B cell (primary cell): ENCODE measurements at regions not wholly inside any gene's neighbourhood (a gene's known extent, or its start where the extent isn't known, plus 50 kb on each side); places are given as distances from the start of the nearest gene placed in this dataset.

Experiments
- ATAC-seq: fragments of 200-7000 bp; cut with Tn5 transposase; one replicate; pipeline ENCODE4 v1.10.0; 2021; ENCODE audit warnings: low read depth, mild to moderate bottlenecking, moderate number of reproducible peaks, moderate library complexity
- CTCF ChIA-PET: fragments of 350-600 bp; sonication (Branson Sonifier 250); formaldehyde crosslinking; loops from one replicate; lab custom pipeline; 2021; ENCODE audit warnings: antibody characterized with exemption, inconsistent platforms; lab: Charles Lee
- POLR2A ChIA-PET: fragments of 350-600 bp; sonication (Branson Sonifier 250); formaldehyde crosslinking; loops from one replicate; lab custom pipeline; 2021; ENCODE audit warnings: antibody characterized with exemption; lab: Charles Lee
- DNase-seq: peaks from one replicate; pipeline ENCODE4 v3.0.0; 2013
- H2AFZ ChIP-seq: 2 replicates; pipeline ENCODE4 v1.6.1; 2012; ENCODE audit warnings: mild to moderate bottlenecking, low read depth, low read length; ENCODE audit not compliant: insufficient read depth, poor library complexity, severe bottlenecking
- H3K27ac ChIP-seq, 2 donors: 1 replicate in 1 of 2; 2 replicates in 1 of 2; pipeline ENCODE4 v1.5.1; 2012 to 2013; ENCODE audit warnings: low read length in 2 of 2, mild to moderate bottlenecking in 2 of 2, moderate library complexity in 1 of 2
- H3K27me3 ChIP-seq, 4 experiments: fragments of 200-600 bp in 1 of 4; sonication (generic) in 1 of 4; replicated peaks in 1 of 4; 1 replicate in 2 of 4; 2 replicates in 2 of 4; pipeline versions ENCODE4 v1.6.1 to v1.7.0; 2013 to 2016; ENCODE audit warnings: low read length in 3 of 4, mild to moderate bottlenecking in 2 of 4, mixed read lengths in 1 of 4, moderate library complexity in 1 of 4; ENCODE audit not compliant: insufficient read depth in 4 of 4, control insufficient read depth in 3 of 4; ENCODE audit errors: control extremely low read depth in 1 of 4
- H3K36me3 ChIP-seq, 2 experiments: replicated peaks in 1 of 2; 1 replicate in 1 of 2; 2 replicates in 1 of 2; pipeline versions ENCODE4 v1.6.1 to v1.7.1; 2013; ENCODE audit warnings: low read length in 1 of 2; ENCODE audit not compliant: insufficient read depth in 2 of 2, control insufficient read depth in 1 of 2; ENCODE audit errors: control extremely low read depth in 1 of 2, extremely low read depth in 1 of 2
- H3K4me1 ChIP-seq, 2 donors: fragments of 200-600 bp in 1 of 2; sonication (generic) in 1 of 2; 1 replicate in 1 of 2; 2 replicates in 1 of 2; pipeline versions ENCODE4 v1.5.1 to v1.6.1; 2013 to 2017; ENCODE audit warnings: low read length in 2 of 2; ENCODE audit not compliant: control insufficient read depth in 2 of 2, insufficient read depth in 2 of 2
- H3K4me2 ChIP-seq: replicated peaks from 2 replicates; pipeline ENCODE3; 2012; ENCODE audit warnings: mild to moderate bottlenecking, low read depth, low read length; ENCODE audit not compliant: poor library complexity, severe bottlenecking
- H3K4me3 ChIP-seq, 5 experiments: fragments of 200-600 bp in 1 of 5; sonication (generic) in 1 of 5; 1 replicate in 3 of 5; 2 replicates in 2 of 5; pipeline versions ENCODE4 v1.5.1 to v1.7.0; 2011 to 2016; ENCODE audit warnings: low read length in 4 of 5, mild to moderate bottlenecking in 4 of 5, low read depth in 2 of 5, control low read depth in 1 of 5, moderate library complexity in 1 of 5; ENCODE audit not compliant: insufficient read depth in 1 of 5; ENCODE audit errors: control extremely low read depth in 1 of 5, extremely low read depth in 1 of 5
- H3K79me2 ChIP-seq: fragments of 200-600 bp; sonication (generic); one replicate; pipeline ENCODE4 v1.6.0; 2016; ENCODE audit warnings: low read length; ENCODE audit not compliant: control insufficient read depth, insufficient read depth
- H3K9ac ChIP-seq: fragments of 200-600 bp; sonication (generic); 2 replicates; pipeline ENCODE4 v1.6.1; 2017; ENCODE audit warnings: mild to moderate bottlenecking, low read length, moderate library complexity
- H3K9me3 ChIP-seq, 3 donors: one replicate each; pipeline versions ENCODE4 v1.6.1 to v1.7.1; 2013; ENCODE audit warnings: low read length in 2 of 3; ENCODE audit not compliant: control insufficient read depth in 2 of 3, insufficient read depth in 1 of 3; ENCODE audit errors: control extremely low read depth in 1 of 3
- H4K20me1 ChIP-seq: 2 replicates; pipeline ENCODE4 v1.6.0; 2012; ENCODE audit warnings: mild to moderate bottlenecking, low read length; ENCODE audit not compliant: insufficient read depth, control insufficient read depth, poor library complexity, severe bottlenecking
- H3K27ac Mint-ChIP-seq: one replicate; pipeline ENCODE4 v1.8.0; 2021; ENCODE audit warnings: mixed read lengths
- H3K27me3 Mint-ChIP-seq: one replicate; pipeline ENCODE4 v1.8.0; 2021; ENCODE audit warnings: mixed read lengths
- H3K4me1 Mint-ChIP-seq: one replicate; pipeline ENCODE4 v1.8.0; 2021; ENCODE audit warnings: mixed read lengths
- H3K4me3 Mint-ChIP-seq: one replicate; pipeline ENCODE4 v1.8.0; 2021; ENCODE audit warnings: mixed read lengths
- H3K9me3 Mint-ChIP-seq: one replicate; pipeline ENCODE4 v1.8.0; 2022; ENCODE audit warnings: mixed read lengths; ENCODE audit not compliant: insufficient read depth
- CTCF ChIP-seq: fragments of 200-600 bp; IDR thresholded peaks from one replicate; pipeline ENCODE4 v1.8.0; 2022; ENCODE audit warnings: antibody characterized with exemption, mild to moderate bottlenecking
- EZH2 ChIP-seq: IDR thresholded peaks from 2 replicates; pipeline ENCODE4 v1.6.1; 2012; ENCODE audit warnings: borderline replicate concordance, low read depth, mild to moderate bottlenecking, moderate library complexity, low read length; ENCODE audit not compliant: insufficient read depth, poor library complexity, severe bottlenecking
- WGBS: methylation state at CpG from one replicate; pipeline ENCODE4 v1.1.5; 2013; ENCODE audit warnings: missing lambda C conversion rate; ENCODE audit not compliant: insufficient coverage; 5-methylcytosine and 5-hydroxymethylcytosine counted together
- intact Hi-C: fragments of 100-400 bp; cut with micrococcal nuclease; formaldehyde crosslinking; loops from one replicate; pipeline ENCODE4 v1.10.0; 2022

GRCh38 chr2:8558096-8558495 is 123.8 kb upstream of the ID2 start:
- no peak for ATAC-seq
- TF ChIP-seq CTCF = no peak
- TF ChIP-seq EZH2 = no peak
- no peak overlapping the region for H3K9ac ChIP-seq
- H4K20me1 ChIP-seq = no peaks in the 10 kb centered on the region
- H3K36me3 ChIP-seq = no peaks in the 10 kb centered on the region
- H2AFZ ChIP-seq = no peak overlapping the region
- H3K4me1 ChIP-seq = no peaks in the 10 kb centered on the region
- Mint-ChIP-seq H3K27me3 (peaks cover 4% of the 10 kb centered on the region), H3K27ac (no peak overlapping the region), H3K4me1 (peaks cover 2% of the 10 kb centered on the region), H3K9me3 (peaks cover 23% of the 10 kb centered on the region), H3K4me3 (no peak overlapping the region)
- CTCF ChIA-PET = no interaction called here
- H3K9me3 ChIP-seq = peaks cover 1 to 18% (median 7%) of the 10 kb centered on the region in 3 donors
- no peaks in the 10 kb centered on the region for H3K79me2 ChIP-seq
- intact Hi-C loops = no loop called here
- WGBS = 100% methylated on average over 3 of the region's 3 CpGs
- H3K4me3 ChIP-seq = no peak overlapping the region
- POLR2A ChIA-PET = no interaction called here
- no peak overlapping the region for H3K4me2 ChIP-seq
- H3K27ac ChIP-seq = no peak overlapping the region
- DNase-seq = no peak
- peaks cover 0 to 3% (median 0%) of the 10 kb centered on the region in 4 experiments for H3K27me3 ChIP-seq

GRCh38 chr2:8558956-8559355 is 122.9 kb upstream of the ID2 start:
- ChIA-PET POLR2A (no interaction called here), CTCF (no interaction called here)
- Mint-ChIP-seq H3K9me3 (peaks cover 23% of the 10 kb centered on the region), H3K4me3 (no peak overlapping the region), H3K27ac (no peak overlapping the region), H3K27me3 (peaks cover 4% of the 10 kb centered on the region), H3K4me1 (no peaks in the 10 kb centered on the region)
- H2AFZ ChIP-seq = no peak overlapping the region
- TF ChIP-seq CTCF = no peak
- TF ChIP-seq EZH2 = no peak
- H4K20me1 ChIP-seq = no peaks in the 10 kb centered on the region
- no peak for DNase-seq
- peaks cover 0 to under 1% of the 10 kb centered on the region in 2 donors for H3K4me1 ChIP-seq
- H3K9me3 ChIP-seq = peaks cover 1 to 21% (median 7%) of the 10 kb centered on the region in 3 donors
- no CpG with 5 or more reads among the region's 2 CpGs for whole genome bisulfite sequencing
- no peaks in the 10 kb centered on the region for H3K36me3 ChIP-seq
- peaks cover 0 to 6% (median 0%) of the 10 kb centered on the region in 4 experiments for H3K27me3 ChIP-seq
- H3K4me3 ChIP-seq = no peak overlapping the region
- no peak for ATAC-seq
- no peaks in the 10 kb centered on the region for H3K79me2 ChIP-seq
- H3K9ac ChIP-seq = no peak overlapping the region
- H3K4me2 ChIP-seq = no peak overlapping the region
- intact Hi-C loops = no loop called here
- H3K27ac ChIP-seq = no peak overlapping the region
